GM21526 (cell line): ENCODE measurements at regions not wholly inside any gene's neighbourhood (a gene's known extent, or its start where the extent isn't known, plus 50 kb on each side); places are given as distances from the start of the nearest gene placed in this dataset.

Source experiments
- ATAC-seq: cut with Tn5 transposase; IDR thresholded peaks from one replicate; pipeline ENCODE4 v1.9.1; 2021; ENCODE audit warnings: moderate library complexity; ENCODE audit not compliant: unreplicated experiment, low FRiP score

DNA sequence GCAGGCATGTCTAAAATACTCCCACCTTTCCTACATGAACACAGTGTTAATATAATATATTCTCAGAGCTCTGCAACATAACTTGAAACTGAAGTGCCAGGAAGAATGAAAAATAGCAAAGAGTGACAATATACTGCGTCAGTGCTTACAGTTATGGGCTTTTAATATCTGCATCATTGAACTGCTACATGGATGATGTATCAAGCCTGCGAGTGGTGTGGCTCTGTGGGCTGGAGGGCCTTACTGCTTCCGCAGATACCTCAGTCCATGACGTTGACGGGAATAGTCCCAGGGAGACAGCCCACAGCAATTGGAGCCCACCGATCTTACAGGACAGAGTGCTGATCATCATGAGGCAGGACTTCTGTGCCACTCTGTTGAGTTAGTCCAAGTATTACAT, 727.0 kb downstream of the NR2F2 start:
- no peak for ATAC-seq

GRCh38 chr15:97059281-97059680, 728.8 kb downstream of the NR2F2 start:
- ATAC-seq, result no peak

GRCh38 chr15:97061392-97061791, 730.9 kb downstream of the NR2F2 start:
- no peak for ATAC-seq

DNA sequence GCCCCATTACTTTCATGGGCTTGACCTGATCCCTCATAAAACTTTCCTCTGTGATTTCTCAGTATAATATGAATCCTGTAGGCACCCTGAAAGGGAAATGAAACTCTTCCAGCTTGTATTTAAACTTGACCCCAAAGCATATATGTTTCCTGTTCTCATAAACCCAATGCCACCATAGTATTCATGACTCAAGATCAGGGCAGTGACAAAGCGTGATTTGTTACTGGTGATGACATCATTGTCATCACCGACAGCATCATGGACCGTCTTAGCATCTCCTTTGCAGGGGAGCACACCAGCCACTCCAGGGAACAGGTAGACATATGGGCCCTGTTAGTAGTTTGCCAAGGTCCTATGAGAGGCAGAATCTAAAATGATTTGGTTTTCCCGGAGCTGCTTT, 741.2 kb downstream of the NR2F2 start:
- ATAC-seq, result no peak

DNA sequence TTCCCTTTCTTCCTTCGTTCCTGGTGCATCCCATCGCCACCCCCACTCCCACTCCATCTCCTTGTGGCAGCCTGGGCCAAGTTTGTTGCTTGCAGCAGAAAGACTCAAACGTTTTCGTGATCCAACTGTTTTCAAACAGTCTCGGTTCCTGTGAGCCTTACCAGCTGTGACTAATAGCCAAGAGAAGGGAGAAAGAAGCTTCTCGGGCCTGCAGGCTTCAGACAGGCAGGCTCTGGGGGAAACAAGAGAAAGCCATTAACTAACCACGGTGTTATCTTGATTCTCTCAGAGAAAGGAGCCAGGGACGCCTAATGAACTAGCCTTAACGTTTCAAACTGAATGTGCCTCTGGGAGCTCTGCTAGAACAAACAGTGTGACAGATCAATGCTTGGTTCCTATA, 742.0 kb downstream of the NR2F2 start:
- no peak for ATAC-seq

DNA sequence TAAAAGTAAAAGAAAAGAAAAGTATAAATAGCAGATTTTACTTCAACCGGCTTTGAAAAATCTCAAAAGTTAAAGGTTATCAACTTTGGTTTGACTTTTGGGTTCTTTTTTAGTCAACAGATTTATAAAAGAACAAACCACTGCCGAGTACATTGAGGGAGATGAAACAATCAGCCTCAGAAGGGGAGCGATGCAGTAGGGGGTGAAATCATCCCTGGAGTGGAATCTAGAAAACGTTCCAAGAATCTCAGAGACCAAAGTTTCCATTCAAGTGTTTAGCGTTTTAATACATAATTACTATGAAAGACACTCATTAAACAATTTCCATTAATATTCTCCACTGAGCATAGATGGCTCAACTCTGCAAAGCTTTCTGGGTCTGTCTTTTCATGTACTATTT, 745.5 kb downstream of the NR2F2 start:
- ATAC-seq, result no peak

DNA sequence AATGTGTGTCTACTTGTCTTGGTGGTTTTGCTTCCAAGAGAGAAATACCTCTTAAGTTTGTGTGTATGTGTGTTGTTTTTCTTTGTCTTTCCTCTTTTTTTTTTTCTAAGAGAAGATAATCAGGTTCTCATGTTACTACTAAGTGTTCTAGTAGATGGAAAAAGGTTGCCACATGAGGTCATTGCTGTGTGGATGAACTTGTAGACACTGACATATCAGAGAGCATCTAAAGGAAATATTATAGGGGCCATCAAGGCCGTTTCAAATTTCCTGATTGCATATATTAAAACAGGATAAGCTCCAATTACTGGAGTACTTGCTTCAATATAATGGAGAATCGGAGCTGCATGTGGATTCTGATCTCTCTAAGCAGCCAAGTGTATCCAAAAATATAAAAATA, 747.5 kb downstream of the NR2F2 start:
- no peak for ATAC-seq

GRCh38 chr15:97078591-97078990, 748.1 kb downstream of the NR2F2 start:
- ATAC-seq, result no peak

- no peak for ATAC-seq
Measured at GRCh38 chr15:97081666-97082226, 751.2 kb downstream of the NR2F2 start.

GRCh38 chr15:97082830-97083229, 752.3 kb downstream of the NR2F2 start:
- ATAC-seq, result no peak

DNA sequence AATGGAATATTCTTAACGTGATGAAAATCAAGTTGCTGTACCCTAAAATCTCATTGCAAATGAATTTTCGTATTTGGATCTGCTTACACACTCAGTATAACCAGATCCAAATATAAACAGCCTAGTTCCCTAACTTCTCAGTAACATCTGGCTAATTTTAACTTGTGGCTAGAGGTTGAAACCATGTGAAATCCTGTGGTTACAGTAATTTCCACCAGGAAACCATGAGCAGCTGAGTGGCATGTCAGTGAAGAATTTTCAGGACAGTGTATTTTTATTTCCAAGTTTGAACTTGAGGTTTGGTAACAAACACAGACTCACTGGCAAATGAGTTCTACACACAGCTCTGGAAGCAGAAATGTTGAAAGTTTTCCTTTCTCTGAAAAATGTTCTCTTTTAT, 754.1 kb downstream of the NR2F2 start:
- no peak for ATAC-seq

DNA sequence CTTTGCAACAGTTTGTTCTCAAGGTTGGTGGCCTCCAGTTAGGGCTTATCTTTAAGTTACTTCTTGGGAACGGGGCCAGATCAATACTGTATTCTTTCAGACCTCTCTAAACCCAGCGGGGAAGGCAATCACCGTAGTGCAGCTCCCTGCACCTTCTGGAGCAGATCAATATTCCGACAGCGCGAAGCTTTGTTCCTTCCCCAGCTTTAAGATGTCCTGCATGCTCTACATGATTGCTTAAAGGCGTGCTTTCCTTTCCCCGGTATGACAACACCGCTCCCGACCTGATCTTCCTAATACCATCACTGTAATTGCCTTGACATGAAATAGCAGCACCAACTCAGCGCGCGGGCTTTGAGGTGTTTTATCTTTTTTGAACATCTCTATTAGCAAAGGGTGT, 755.2 kb downstream of the NR2F2 start:
- ATAC-seq, result no peak

DNA sequence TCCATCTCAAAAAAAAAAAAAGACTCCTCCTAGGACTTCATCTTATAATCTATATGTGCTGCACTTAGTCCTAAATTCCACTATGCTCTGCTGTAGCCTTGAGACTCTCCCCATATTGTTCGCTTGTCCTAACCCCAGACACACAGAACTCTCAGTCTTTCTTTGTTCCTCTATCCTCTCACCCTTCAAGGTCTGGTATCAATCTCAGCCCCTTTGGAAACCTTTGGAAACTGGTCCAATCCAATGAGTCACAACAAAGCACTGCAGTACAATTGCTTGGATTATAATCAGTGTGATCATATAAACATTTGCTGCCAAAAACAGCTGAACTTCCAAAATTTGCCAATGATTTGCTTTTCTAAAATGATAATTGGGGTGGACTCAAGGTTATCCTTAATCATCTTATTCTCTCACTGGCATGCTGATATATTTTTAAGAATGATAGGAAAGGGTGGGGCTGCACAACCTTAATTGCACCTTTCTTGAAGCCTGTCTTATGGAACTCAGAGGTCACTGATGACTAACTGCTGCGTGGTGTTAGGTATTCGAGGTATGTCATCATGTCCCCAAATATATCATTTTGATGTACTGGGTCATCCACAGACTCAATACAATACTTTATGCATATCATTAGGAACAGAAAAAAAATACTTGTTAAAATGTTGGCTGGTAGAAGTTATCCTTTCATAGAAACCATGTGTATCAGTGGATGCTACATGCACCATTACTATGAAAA, 756.7 kb downstream of the NR2F2 start:
- ATAC-seq, result no peak

DNA sequence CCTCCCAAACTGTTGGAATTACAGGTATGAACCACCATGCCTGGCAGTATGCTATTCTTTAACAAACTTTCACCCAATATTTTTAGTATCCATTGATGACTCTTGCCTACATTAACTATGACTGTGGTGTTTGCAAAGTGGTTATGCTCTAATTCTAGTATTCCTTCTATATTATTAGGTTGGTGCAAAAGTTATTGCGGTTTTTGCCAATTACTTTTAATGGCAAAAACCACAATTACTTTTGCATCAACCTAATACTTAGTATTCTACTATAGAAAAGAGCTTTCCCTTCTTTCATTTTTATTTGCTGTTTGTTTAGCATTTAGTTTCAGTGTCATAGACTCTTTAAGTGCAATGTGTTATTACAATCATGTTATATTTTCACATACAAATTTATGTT, 760.6 kb downstream of the NR2F2 start:
- ATAC-seq, result no peak

- ATAC-seq, result no peak
Measured at GRCh38 chr15:97092656-97093055, 762.2 kb downstream of the NR2F2 start.

DNA sequence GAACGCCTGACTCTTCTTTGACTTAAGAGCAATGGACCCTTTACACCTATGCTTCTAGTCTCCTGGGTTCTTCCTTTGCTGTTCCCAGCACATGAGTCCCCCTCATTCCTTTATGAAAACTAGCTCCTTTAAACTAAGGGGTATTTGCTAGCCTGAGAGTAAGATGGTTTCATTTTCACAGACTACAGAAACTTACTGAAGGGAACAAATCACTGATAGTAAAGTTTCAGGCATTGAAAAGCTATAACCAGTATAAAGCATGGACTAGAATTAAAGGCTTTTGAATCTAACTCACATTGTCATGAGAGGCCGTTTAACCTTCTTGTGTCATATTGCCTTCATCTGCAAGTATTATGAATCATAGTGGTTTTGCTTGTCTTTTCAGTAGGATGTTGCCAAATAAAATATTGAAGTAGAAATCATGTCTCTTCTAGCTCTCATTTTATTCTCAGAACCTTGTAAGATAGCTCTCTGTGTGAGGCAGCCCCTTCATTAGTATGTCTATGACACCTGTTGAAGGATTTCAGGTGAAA, 765.9 kb downstream of the NR2F2 start:
- no peak for ATAC-seq

DNA sequence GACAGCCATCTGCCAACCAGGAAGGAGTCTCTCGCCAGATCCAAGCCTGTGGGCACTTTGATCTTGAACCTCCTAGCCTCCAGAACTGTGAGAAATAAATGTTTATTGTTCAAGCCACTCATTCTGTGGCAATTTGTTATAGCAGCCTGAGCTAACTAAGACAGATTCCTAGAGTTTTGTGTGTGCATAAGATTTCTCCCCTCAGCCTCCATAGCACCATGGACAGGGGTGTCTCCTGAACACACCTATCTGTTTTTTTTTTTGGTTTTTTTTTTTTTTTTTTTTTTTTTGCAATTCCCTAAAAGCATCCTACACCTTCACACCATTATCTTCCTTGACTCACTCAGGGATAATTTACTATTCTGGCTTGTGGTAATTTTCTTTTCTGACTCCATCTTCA, 768.5 kb downstream of the NR2F2 start:
- no peak for ATAC-seq

DNA sequence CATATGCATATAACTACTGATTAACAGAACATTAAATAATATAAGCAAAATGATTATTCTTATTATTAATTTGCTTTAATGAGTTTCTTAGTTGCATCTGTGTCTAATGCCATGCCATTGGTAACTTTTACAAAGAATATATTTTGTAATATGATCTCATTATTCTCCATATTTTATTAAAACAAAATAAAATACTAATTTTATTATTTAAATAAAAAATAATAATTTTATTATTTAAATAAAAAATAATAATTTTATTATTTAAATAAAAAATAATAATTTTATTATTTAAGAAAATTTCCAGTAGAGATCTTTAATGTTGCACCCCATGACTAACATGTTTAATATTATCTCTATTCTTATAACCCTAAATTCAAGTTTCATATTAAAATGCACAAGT, 771.1 kb downstream of the NR2F2 start:
- no peak for ATAC-seq

DNA sequence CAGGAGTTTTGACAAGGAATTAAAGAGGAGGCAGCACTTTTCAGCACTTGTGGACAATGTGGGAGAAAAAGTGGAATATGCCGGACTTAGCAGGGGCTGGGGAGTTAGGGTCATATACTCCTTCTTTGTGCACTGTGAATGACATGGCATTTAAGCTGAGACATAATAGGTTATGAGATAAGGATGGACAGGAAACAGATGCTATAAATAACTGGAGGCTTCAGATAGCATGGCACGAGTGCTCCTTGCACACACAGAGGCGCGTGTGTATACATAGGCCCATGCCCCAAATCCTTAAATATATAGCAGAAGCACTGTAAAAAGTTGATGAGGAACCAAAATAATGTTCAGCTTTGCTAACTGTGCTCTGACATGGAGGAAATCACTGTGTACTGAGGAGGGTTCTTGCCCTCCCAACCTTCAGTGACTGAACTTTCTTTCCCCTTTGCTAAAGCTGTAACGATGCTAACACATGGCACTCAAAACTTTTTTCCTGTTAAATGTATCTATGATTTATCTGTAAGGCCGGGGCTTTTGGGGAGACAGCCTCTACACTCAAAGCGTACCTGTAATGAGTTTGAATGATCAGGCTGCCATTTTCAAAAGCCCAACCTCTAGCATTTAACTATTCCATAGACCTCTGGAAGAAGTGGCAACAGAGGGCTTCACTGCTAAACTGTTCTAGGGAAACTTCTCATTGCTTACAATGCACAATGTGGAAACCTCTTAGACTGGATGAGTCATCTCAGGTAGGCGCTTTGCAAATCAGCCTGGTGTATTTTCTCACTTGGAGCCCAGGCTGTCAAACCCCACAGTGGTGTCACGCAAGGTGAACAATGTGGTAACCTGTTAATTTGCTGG, 784.6 kb downstream of the NR2F2 start:
- no peak for ATAC-seq

- no peak for ATAC-seq
Measured at GRCh38 chr15:97115761-97116070, 785.2 kb downstream of the NR2F2 start.

- no peak for ATAC-seq
Measured at GRCh38 chr15:97124790-97125189, 794.3 kb downstream of the NR2F2 start.
